IMR-90 (cell line): ENCODE measurements at regions not wholly inside any gene's neighbourhood (a gene's known extent, or its start where the extent isn't known, plus 50 kb on each side); places are given as distances from the start of the nearest gene placed in this dataset.

Experiments
- ATAC-seq: fragments of 200-7000 bp; cut with Tn5 transposase; 2 replicates; pipeline ENCODE4 v1.9.1; 2020; ENCODE audit warnings: low read depth, mild to moderate bottlenecking, moderate library complexity
- BruUV-seq: library from RNA; stranded (reverse); fragments of 400-500 nt; replicated peaks from 2 replicates; lab custom pipeline; 2021; lab: Mats Ljungman, UMichigan
- CTCF ChIA-PET: fragments of 300-600 bp; formaldehyde crosslinking; extraction: SDS; loops from one replicate; lab custom pipeline; 2021; ENCODE audit warnings: antibody characterized with exemption; lab: Yijun Ruan, JAX
- POLR2A ChIA-PET: fragments of 300-600 bp; sonication (Branson Sonifier 250); formaldehyde crosslinking; loops from one replicate; lab custom pipeline; 2022; ENCODE audit warnings: antibody characterized with exemption; ENCODE audit not compliant: unreplicated experiment; lab: Charles Lee
- DNase-seq: peaks from one replicate; pipeline ENCODE4 v3.0.0; 2013
- H2AFZ ChIP-seq: replicated peaks from 2 replicates; pipeline ENCODE3; 2013; ENCODE audit warnings: low read length, mild to moderate bottlenecking; ENCODE audit not compliant: poor library complexity
- H2AK5ac ChIP-seq: 2 replicates; pipeline ENCODE4 v1.6.1; 2013; ENCODE audit warnings: low read depth, low read length, inconsistent platforms
- H2AK9ac ChIP-seq: replicated peaks from 2 replicates; pipeline ENCODE3; 2013; ENCODE audit warnings: mild to moderate bottlenecking, low read depth, low read length, moderate library complexity; ENCODE audit not compliant: poor library complexity
- H2BK120ac ChIP-seq: 2 replicates; pipeline ENCODE4 v1.6.1; 2013; ENCODE audit warnings: low read depth, low read length, inconsistent platforms
- H2BK15ac ChIP-seq: 3 replicates; pipeline ENCODE4 v1.6.1; 2013; ENCODE audit warnings: low read depth, low read length, inconsistent platforms
- H2BK20ac ChIP-seq: 2 replicates; pipeline ENCODE4 v1.6.1; 2013; ENCODE audit warnings: low read depth, mild to moderate bottlenecking, inconsistent platforms, low read length, moderate library complexity
- H2BK5ac ChIP-seq: 2 replicates; pipeline ENCODE4 v1.6.1; 2013; ENCODE audit warnings: mild to moderate bottlenecking, low read depth, low read length, inconsistent platforms; ENCODE audit not compliant: poor library complexity, severe bottlenecking
- H3K14ac ChIP-seq: replicated peaks from 2 replicates; pipeline ENCODE4 v1.6.1; 2013; ENCODE audit warnings: low read depth, low read length, inconsistent platforms
- H3K18ac ChIP-seq: 2 replicates; pipeline ENCODE4 v1.6.1; 2013; ENCODE audit warnings: low read depth, low read length, control low read depth
- H3K23ac ChIP-seq: 2 replicates; pipeline ENCODE4 v1.6.1; 2013; ENCODE audit warnings: low read depth, low read length, inconsistent platforms
- H3K27ac ChIP-seq: 2 replicates; pipeline ENCODE4 v1.5.1; 2013; ENCODE audit warnings: mild to moderate bottlenecking, control low read depth, low read length; ENCODE audit not compliant: insufficient read depth
- H3K27me3 ChIP-seq: 2 replicates; pipeline ENCODE4 v1.6.1; 2013; ENCODE audit warnings: low read length; ENCODE audit not compliant: control insufficient read depth, insufficient read depth
- H3K36me3 ChIP-seq: 2 replicates; pipeline ENCODE4 v1.6.1; 2013; ENCODE audit warnings: low read length, mixed read lengths; ENCODE audit not compliant: control insufficient read depth, insufficient read depth
- H3K4ac ChIP-seq: 2 replicates; pipeline ENCODE4 v1.6.1; 2013; ENCODE audit warnings: low read depth, low read length, inconsistent platforms
- H3K4me1 ChIP-seq: 2 replicates; pipeline ENCODE4 v1.6.1; 2013; ENCODE audit warnings: low read length, mixed read lengths; ENCODE audit not compliant: control insufficient read depth, insufficient read depth
- H3K4me2 ChIP-seq: 2 replicates; pipeline ENCODE4 v1.6.1; 2013; ENCODE audit warnings: low read depth, mild to moderate bottlenecking, control low read depth, low read length, moderate library complexity
- H3K4me3 ChIP-seq: 2 replicates; pipeline ENCODE4 v1.5.1; 2013; ENCODE audit warnings: low read depth, mild to moderate bottlenecking, control low read depth, low read length, moderate library complexity; ENCODE audit not compliant: insufficient read depth
- H3K56ac ChIP-seq: 2 replicates; pipeline ENCODE4 v1.6.1; 2013; ENCODE audit warnings: low read length, inconsistent platforms; ENCODE audit not compliant: insufficient read depth; ENCODE audit errors: extremely low read depth
- H3K79me1 ChIP-seq, 2 experiments: 2 replicates each; pipeline ENCODE4 v1.6.1; 2013; ENCODE audit warnings: low read length in 2 of 2, inconsistent platforms in 1 of 2, low read depth in 1 of 2
- H3K9ac ChIP-seq: 2 replicates; pipeline ENCODE4 v1.6.1; 2013; ENCODE audit warnings: low read depth, low read length, control low read depth
- H3K9me1 ChIP-seq: 2 replicates; pipeline ENCODE4 v1.6.1; 2013; ENCODE audit warnings: low read length, inconsistent platforms; ENCODE audit not compliant: insufficient read depth
- H3K9me3 ChIP-seq: 2 replicates; pipeline ENCODE4 v1.6.1; 2013; ENCODE audit warnings: low read length; ENCODE audit not compliant: control insufficient read depth, insufficient read depth
- H4K20me1 ChIP-seq: 2 replicates; pipeline ENCODE4 v1.6.1; 2013; ENCODE audit warnings: low read length, inconsistent platforms; ENCODE audit not compliant: insufficient read depth
- H4K5ac ChIP-seq: 2 replicates; pipeline ENCODE4 v1.6.1; 2013; ENCODE audit warnings: mild to moderate bottlenecking, low read depth, low read length, control low read depth
- H4K8ac ChIP-seq, 2 experiments: 2 replicates each; pipeline ENCODE4 v1.6.1; 2013; ENCODE audit warnings: low read depth in 2 of 2, low read length in 2 of 2, control low read depth in 1 of 2, inconsistent platforms in 1 of 2
- H4K91ac ChIP-seq: 2 replicates; pipeline ENCODE4 v1.6.1; 2013; ENCODE audit warnings: low read depth, low read length, inconsistent platforms; ENCODE audit not compliant: insufficient read depth
- CHD1 ChIP-seq: IDR thresholded peaks from 2 replicates; pipeline ENCODE4 v1.6.1; 2012; ENCODE audit warnings: low read depth, low read length, improper control_type of control experiment
- FOS ChIP-seq: fragments of 150-350 bp; IDR thresholded peaks from 2 replicates; pipeline ENCODE4 v1.6.1; 2016; ENCODE audit warnings: low read depth, low read length
- RCOR1 ChIP-seq: IDR thresholded peaks from 2 replicates; pipeline ENCODE4 v1.6.1; 2012; ENCODE audit warnings: mild to moderate bottlenecking, low read length, improper control_type of control experiment; ENCODE audit not compliant: insufficient replicate concordance
- WGBS, 2 experiments: methylation state at CpG; one replicate each; pipeline versions ENCODE4 v1.1.5 to v1.1.7; 2013; ENCODE audit warnings: missing lambda C conversion rate in 2 of 2; ENCODE audit not compliant: insufficient read length in 1 of 2; ENCODE audit errors: extremely low coverage in 2 of 2; 5-methylcytosine and 5-hydroxymethylcytosine counted together
- dilution Hi-C: fragments of 300-500 bp; cut with HindIII; formaldehyde crosslinking; loops from one replicate; pipeline ENCODE4 v1.14.3; 2018; ENCODE audit warnings: low sequenced_read_pairs; ENCODE audit not compliant: unreplicated experiment
- in situ Hi-C: fragments of 300-500 bp; cut with MboI; formaldehyde crosslinking; loops from 3 replicates; pipeline ENCODE4 v1.14.3; 2019; ENCODE audit warnings: low sequenced_read_pairs, inconsistent platforms, mixed read lengths
- intact Hi-C: fragments of 100-400 bp; cut with micrococcal nuclease; formaldehyde crosslinking; loops from 2 replicates; pipeline ENCODE4 v1.10.0; 2022
- TF ChIP-seq, protein P1 (sequence below): fragments of 150-350 bp; IDR thresholded peaks from 2 replicates; pipeline ENCODE4 v1.6.1; 2017; ENCODE audit warnings: mild to moderate bottlenecking, antibody characterized with exemption, low read length, low read depth

DNA sequence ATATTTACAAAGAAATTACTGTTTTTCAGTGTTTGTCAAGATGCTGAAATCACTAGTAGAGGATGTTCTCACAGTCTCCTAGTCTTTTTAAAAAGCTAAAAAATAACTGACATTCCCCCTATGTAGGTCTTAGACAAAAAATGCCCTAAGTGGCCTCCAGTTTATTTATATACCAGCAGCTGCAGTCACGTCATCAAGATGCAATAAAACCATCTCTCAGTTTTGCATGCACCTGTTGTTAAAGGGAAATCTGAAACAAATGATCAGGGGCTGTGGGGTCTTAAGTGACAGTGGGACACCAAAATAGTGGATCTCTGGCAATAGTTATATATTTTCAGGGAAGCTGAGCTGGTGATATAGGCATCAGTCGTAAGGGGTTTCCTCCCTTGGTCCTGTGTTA, 146.5 kb upstream of the ARPP21 start:
- CTCF ChIA-PET, result no interaction called here
- Histone ChIP-seq H3K36me3 (no peaks in the 10 kb centered on the region), H3K4me2 (no peak overlapping the region), H4K8ac (no peak overlapping the region), H4K91ac (no peak overlapping the region), H3K14ac (no peak overlapping the region), H2BK120ac (no peak overlapping the region), H3K27ac (no peak overlapping the region), H3K4me1 (no peaks in the 10 kb centered on the region), H3K9me1 (no peaks in the 10 kb centered on the region), H2AK9ac (no peak overlapping the region), H2BK5ac (no peak overlapping the region), H3K9me3 (peaks cover 5% of the 10 kb centered on the region), H3K18ac (no peak overlapping the region), H3K79me1 (no peaks in the 10 kb centered on the region), H3K4ac (no peak overlapping the region), H4K20me1 (no peaks in the 10 kb centered on the region), H4K5ac (no peak overlapping the region), H3K4me3 (no peak overlapping the region), H3K27me3 (no peaks in the 10 kb centered on the region), H3K9ac (no peak overlapping the region), H2BK20ac (no peak overlapping the region), H3K56ac (no peak overlapping the region), H2AK5ac (no peak overlapping the region), H2AFZ (no peak overlapping the region), H3K23ac (no peak overlapping the region), H2BK15ac (no peak overlapping the region)
- DNase-seq, result no peak
- BruUV-seq, result no TSS peak
- in situ Hi-C loops (no loop called here), dilution Hi-C loops (no loop called here), intact Hi-C loops (no loop called here)
- POLR2A ChIA-PET, result no interaction called here
- no peak for ATAC-seq
- WGBS, 2 experiments, result no CpG with 5 or more reads among the region's 2 CpGs
- TF ChIP-seq RCOR1, result no peak
- no peak for TF ChIP-seq FOS
- no peak for TF ChIP-seq CHD1
- TF ChIP-seq, protein P1, sequence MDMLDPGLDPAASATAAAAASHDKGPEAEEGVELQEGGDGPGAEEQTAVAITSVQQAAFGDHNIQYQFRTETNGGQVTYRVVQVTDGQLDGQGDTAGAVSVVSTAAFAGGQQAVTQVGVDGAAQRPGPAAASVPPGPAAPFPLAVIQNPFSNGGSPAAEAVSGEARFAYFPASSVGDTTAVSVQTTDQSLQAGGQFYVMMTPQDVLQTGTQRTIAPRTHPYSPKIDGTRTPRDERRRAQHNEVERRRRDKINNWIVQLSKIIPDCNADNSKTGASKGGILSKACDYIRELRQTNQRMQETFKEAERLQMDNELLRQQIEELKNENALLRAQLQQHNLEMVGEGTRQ, result no peak
